ENCODE measurements at regions not wholly inside any gene's neighbourhood (a gene's known extent, or its start where the extent isn't known, plus 50 kb on each side); places are given as distances from the start of the nearest gene placed in this dataset.
A peak's percentile ranks its signal among the peaks of the same experiment; 100 is the strongest.

DNA sequence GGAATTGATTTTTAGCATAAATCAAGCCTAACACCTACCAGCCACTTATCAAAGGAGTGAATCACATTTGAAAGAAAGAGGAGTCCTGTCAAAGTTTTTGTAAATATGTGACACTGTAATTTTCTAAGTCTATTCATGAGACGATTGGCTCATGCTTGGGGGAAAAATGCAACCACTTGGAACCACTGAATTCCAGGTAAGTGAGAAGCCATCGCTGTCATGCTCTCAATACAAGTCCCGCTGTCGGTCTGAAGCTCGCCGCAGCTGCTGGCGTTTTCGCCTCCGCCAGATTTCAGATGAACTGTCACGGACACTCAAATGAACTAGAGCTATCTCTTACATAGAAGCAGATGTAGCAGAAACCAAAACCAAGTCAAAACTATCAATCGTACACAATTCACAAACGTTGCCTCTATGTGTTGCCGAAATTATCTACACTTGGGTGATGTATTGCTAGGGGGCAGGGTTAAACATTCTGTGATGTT, 279.8 kb upstream of the FZD8 start:
- no peaks in the 10 kb centered on the region for H3K9me3 ChIP-seq (ENCODE audit: insufficient read depth, low read length)
- no peaks in the 10 kb centered on the region for H4K20me1 ChIP-seq (ENCODE audit: insufficient read depth, low read length)
- H3K4me3 ChIP-seq (ENCODE audit: low read length): no peak overlapping the region
- H3K4me2 ChIP-seq (ENCODE audit: low read length): no peak overlapping the region
- no peak overlapping the region for H2AFZ ChIP-seq (ENCODE audit: low read depth, low read length)
- no peaks in the 10 kb centered on the region for H3K79me2 ChIP-seq (ENCODE audit: low read length)
- no peaks in the 10 kb centered on the region for H3K36me3 ChIP-seq (replicated peaks; ENCODE audit: low read depth, low read length)
- no peaks in the 10 kb centered on the region for H3K27me3 ChIP-seq (ENCODE audit: low read depth, low read length)
- TF ChIP-seq EZH2phosphoT487 (IDR thresholded peaks at IDR 0.05; ENCODE audit: low read depth): no peak
- TF ChIP-seq, protein P1, sequence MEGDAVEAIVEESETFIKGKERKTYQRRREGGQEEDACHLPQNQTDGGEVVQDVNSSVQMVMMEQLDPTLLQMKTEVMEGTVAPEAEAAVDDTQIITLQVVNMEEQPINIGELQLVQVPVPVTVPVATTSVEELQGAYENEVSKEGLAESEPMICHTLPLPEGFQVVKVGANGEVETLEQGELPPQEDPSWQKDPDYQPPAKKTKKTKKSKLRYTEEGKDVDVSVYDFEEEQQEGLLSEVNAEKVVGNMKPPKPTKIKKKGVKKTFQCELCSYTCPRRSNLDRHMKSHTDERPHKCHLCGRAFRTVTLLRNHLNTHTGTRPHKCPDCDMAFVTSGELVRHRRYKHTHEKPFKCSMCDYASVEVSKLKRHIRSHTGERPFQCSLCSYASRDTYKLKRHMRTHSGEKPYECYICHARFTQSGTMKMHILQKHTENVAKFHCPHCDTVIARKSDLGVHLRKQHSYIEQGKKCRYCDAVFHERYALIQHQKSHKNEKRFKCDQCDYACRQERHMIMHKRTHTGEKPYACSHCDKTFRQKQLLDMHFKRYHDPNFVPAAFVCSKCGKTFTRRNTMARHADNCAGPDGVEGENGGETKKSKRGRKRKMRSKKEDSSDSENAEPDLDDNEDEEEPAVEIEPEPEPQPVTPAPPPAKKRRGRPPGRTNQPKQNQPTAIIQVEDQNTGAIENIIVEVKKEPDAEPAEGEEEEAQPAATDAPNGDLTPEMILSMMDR (IDR thresholded peaks at IDR 0.05; ENCODE audit: low read depth, low read length): no peak
- no peak overlapping the region for H3K9ac ChIP-seq (ENCODE audit: low read length)
- no peaks in the 10 kb centered on the region for H3K4me1 ChIP-seq (ENCODE audit: low read length)
- no peak overlapping the region for H3K27ac ChIP-seq (ENCODE audit: low read length)

DNA sequence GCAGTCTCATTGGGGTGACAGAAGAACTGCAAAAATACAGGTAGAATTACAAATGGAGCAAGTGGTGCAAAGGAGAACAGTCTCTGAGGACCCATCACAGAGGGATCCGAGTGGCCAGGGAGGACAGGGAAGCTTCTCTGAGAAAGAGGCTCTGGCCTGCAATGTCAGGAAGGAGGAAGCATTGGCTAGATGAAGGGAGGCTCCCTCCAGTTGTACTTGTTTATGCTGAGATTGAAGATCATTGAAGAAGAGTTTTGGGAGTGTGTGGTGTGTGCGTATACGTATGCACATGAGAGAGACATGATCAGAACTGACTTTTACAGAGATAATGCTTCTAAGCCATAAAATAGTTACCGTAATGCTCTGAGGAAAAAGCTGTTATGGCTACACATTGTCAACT, 274.7 kb upstream of the FZD8 start:
- no peak for TF ChIP-seq EZH2phosphoT487 (IDR thresholded peaks at IDR 0.05; ENCODE audit: low read depth)
- TF ChIP-seq, protein P1 (IDR thresholded peaks at IDR 0.05; ENCODE audit: low read depth, low read length): peak; percentile 28; the same call in 1 of the 2 replicates
- no peak overlapping the region for H2AFZ ChIP-seq (ENCODE audit: low read depth, low read length)

DNA sequence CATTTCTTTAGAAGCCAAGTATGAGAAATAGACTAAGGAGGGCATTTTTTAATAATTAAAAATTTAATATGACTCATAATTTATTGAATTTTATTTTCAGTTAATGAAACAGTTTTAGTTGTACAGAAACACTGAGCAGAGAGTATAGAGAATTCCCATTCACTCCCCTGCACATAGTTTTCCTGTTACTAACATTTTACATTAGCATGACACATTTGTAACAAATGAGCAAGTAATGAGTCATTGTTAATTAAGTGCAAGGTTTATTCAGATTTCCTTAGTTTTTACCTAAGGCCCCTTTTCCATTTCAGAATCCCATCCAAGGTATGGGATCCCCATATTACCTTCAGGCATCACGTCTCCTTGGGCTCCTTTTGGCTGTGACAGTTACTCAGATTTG, 271.5 kb upstream of the FZD8 start:
- H3K9ac ChIP-seq (ENCODE audit: low read length): no peak overlapping the region
- no peak overlapping the region for H3K27ac ChIP-seq (ENCODE audit: low read length)
- no peaks in the 10 kb centered on the region for H3K79me2 ChIP-seq (ENCODE audit: low read length)
- no peaks in the 10 kb centered on the region for H3K27me3 ChIP-seq (ENCODE audit: low read depth, low read length)
- H3K36me3 ChIP-seq (replicated peaks; ENCODE audit: low read depth, low read length): no peaks in the 10 kb centered on the region
- H2AFZ ChIP-seq (ENCODE audit: low read depth, low read length): no peak overlapping the region
- H3K4me3 ChIP-seq (ENCODE audit: low read length): no peak overlapping the region
- no peak overlapping the region for H3K4me2 ChIP-seq (ENCODE audit: low read length)
- TF ChIP-seq, protein P1 (IDR thresholded peaks at IDR 0.05; ENCODE audit: low read depth, low read length): no peak
- TF ChIP-seq EZH2phosphoT487 (IDR thresholded peaks at IDR 0.05; ENCODE audit: low read depth): no peak
- H3K4me1 ChIP-seq (ENCODE audit: low read length): no peaks in the 10 kb centered on the region
- no peaks in the 10 kb centered on the region for H3K9me3 ChIP-seq (ENCODE audit: insufficient read depth, low read length)
- H4K20me1 ChIP-seq (ENCODE audit: insufficient read depth, low read length): no peaks in the 10 kb centered on the region

More for the DNA sequence above, 274.7 kb upstream of the FZD8 start:
- Histone ChIP-seq H3K4me1 (ENCODE audit: low read length) (no peaks in the 10 kb centered on the region), H3K27me3 (ENCODE audit: low read depth, low read length) (no peaks in the 10 kb centered on the region), H3K36me3 (replicated peaks; ENCODE audit: low read depth, low read length) (no peaks in the 10 kb centered on the region), H3K4me3 (ENCODE audit: low read length) (no peak overlapping the region), H4K20me1 (ENCODE audit: insufficient read depth, low read length) (no peaks in the 10 kb centered on the region), H3K79me2 (ENCODE audit: low read length) (no peaks in the 10 kb centered on the region), H3K4me2 (ENCODE audit: low read length) (no peak overlapping the region), H3K9me3 (ENCODE audit: insufficient read depth, low read length) (no peaks in the 10 kb centered on the region), H3K9ac (ENCODE audit: low read length) (no peak overlapping the region), H3K27ac (ENCODE audit: low read length) (no peak overlapping the region)

DNA sequence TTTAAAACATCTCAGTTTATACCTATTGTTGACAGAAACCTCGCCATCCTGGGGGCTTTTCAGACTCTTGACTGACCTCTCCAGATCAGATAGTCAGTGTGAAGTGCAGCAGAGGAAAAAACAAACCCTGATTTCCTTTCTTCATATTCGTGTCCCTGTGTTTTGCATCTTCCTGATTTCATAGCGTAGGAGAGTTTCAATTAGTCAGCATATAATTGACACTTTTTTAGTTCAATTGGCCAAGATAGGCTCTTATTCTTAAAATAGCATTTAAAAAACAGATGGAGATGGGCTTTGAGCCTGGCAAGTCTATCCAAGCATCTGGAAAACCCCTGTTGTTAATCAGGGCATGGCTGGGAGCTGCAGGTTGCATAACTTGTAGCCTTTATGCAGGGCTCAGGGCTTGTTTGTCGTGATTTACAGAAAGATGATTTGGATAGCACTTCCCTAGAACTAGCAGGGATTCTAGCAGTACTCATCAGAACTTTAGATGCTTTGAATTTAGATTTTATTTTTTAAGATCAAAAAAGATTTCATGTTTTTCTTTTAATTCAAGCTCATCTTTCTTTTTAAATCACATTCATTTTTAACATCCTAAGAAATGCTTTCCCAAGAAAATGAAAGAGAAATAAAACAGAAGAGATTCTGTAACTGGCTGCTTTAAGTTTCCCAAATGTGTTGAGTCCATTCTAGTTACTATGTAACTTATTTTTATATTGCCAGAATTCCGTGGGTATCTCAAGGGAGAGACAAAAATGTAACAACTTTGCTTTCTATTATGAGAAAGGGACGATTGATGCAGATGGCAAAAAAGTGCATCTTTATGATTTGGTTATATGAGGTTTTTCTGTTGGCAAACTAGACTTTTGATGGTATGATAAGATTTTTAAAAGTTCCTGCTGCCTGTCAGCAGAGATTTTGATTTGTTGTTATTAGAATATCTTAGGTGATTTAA, 270.8 kb upstream of the FZD8 start:
- H3K79me2 ChIP-seq (ENCODE audit: low read length): no peaks in the 10 kb centered on the region
- no peak overlapping the region for H3K4me2 ChIP-seq (ENCODE audit: low read length)
- no peaks in the 10 kb centered on the region for H3K9me3 ChIP-seq (ENCODE audit: insufficient read depth, low read length)
- H3K27me3 ChIP-seq (ENCODE audit: low read depth, low read length): no peaks in the 10 kb centered on the region
- no peaks in the 10 kb centered on the region for H3K36me3 ChIP-seq (replicated peaks; ENCODE audit: low read depth, low read length)
- H3K27ac ChIP-seq (ENCODE audit: low read length): no peak overlapping the region
- TF ChIP-seq, protein P1 (IDR thresholded peaks at IDR 0.05; ENCODE audit: low read depth, low read length): no peak
- no peak for TF ChIP-seq EZH2phosphoT487 (IDR thresholded peaks at IDR 0.05; ENCODE audit: low read depth)
- H3K4me3 ChIP-seq (ENCODE audit: low read length): no peak overlapping the region
- H3K4me1 ChIP-seq (ENCODE audit: low read length): peaks cover under 1% of the 10 kb centered on the region; the same call in 1 of the 2 replicates
- H4K20me1 ChIP-seq (ENCODE audit: insufficient read depth, low read length): no peaks in the 10 kb centered on the region
- H2AFZ ChIP-seq (ENCODE audit: low read depth, low read length): no peak overlapping the region
- no peak overlapping the region for H3K9ac ChIP-seq (ENCODE audit: low read length)

Measured in OCI-LY3 (cell line).